Common myeloid progenitor, CD34-positive (primary cell): ENCODE measurements at regions not wholly inside any gene's neighbourhood (a gene's known extent, or its start where the extent isn't known, plus 50 kb on each side); places are given as distances from the start of the nearest gene placed in this dataset.
"Not testable (repeated sequence)": the region's sequence is repeated elsewhere in the genome, so short reads cannot be mapped to it uniquely, and the experiment has no call there.

Experiments used
- CTCF ChIA-PET: fragments of 350-600 bp; sonication (Branson Sonifier 250); formaldehyde crosslinking; loops from one replicate; lab custom pipeline; 2021; ENCODE audit warnings: antibody characterized with exemption; lab: Charles Lee
- POLR2A ChIA-PET: fragments of 350-600 bp; sonication (Branson Sonifier 250); formaldehyde crosslinking; loops from one replicate; lab custom pipeline; 2021; ENCODE audit warnings: antibody characterized with exemption; lab: Charles Lee
- DNase-seq, 3 donors: peaks; one replicate each; pipeline versions ENCODE4 v3.0.0 to v3.0.0-alpha.2; 2013
- H3K27ac ChIP-seq, 2 experiments: 1 replicate in 1 of 2; 2 replicates in 1 of 2; pipeline ENCODE4 v1.7.0; 2013; ENCODE audit warnings: inconsistent platforms in 2 of 2, low read length in 2 of 2, mild to moderate bottlenecking in 2 of 2, low read depth in 1 of 2, moderate library complexity in 1 of 2; ENCODE audit not compliant: severe bottlenecking in 2 of 2, insufficient read depth in 1 of 2, poor library complexity in 1 of 2
- H3K27me3 ChIP-seq, 5 experiments: replicated peaks in 2 of 5; 1 replicate in 3 of 5; 2 replicates in 2 of 5; pipeline versions ENCODE4 v1.6.1 to v1.7.0; 2013; ENCODE audit warnings: low read length in 4 of 5, mild to moderate bottlenecking in 2 of 5, moderate library complexity in 2 of 5, inconsistent platforms in 1 of 5; ENCODE audit not compliant: insufficient read depth in 5 of 5, control insufficient read depth in 4 of 5
- H3K36me3 ChIP-seq, 4 experiments: 1 replicate in 2 of 4; 2 replicates in 2 of 4; pipeline versions ENCODE4 v1.6.1 to v1.7.0; 2013; ENCODE audit warnings: low read length in 3 of 4, control low read depth in 1 of 4, mild to moderate bottlenecking in 1 of 4; ENCODE audit not compliant: control insufficient read depth in 4 of 4, insufficient read depth in 4 of 4
- H3K4me1 ChIP-seq, 4 experiments: 1 replicate in 3 of 4; 2 replicates in 1 of 4; pipeline versions ENCODE4 v1.6.1 to v1.7.1; 2013; ENCODE audit warnings: low read length in 3 of 4, mild to moderate bottlenecking in 3 of 4, control low read depth in 1 of 4, inconsistent platforms in 1 of 4, moderate library complexity in 1 of 4; ENCODE audit not compliant: control insufficient read depth in 4 of 4, insufficient read depth in 4 of 4; ENCODE audit errors: control extremely low read depth in 1 of 4
- H3K4me3 ChIP-seq, 7 experiments: 1 replicate in 4 of 7; 2 replicates in 3 of 7; pipeline versions ENCODE4 v1.5.1 to v1.7.0; 2013; ENCODE audit warnings: mild to moderate bottlenecking in 7 of 7, low read length in 6 of 7, moderate library complexity in 6 of 7, inconsistent platforms in 2 of 7, low read depth in 2 of 7, control low read depth in 1 of 7; ENCODE audit not compliant: insufficient read depth in 4 of 7, control insufficient read depth in 1 of 7; ENCODE audit errors: extremely low read depth in 1 of 7
- H3K9me3 ChIP-seq, 5 experiments: 1 replicate in 4 of 5; 2 replicates in 1 of 5; pipeline versions ENCODE4 v1.6.1 to v1.7.1; 2013; ENCODE audit warnings: low read length in 4 of 5, mild to moderate bottlenecking in 2 of 5, inconsistent platforms in 1 of 5, low read depth in 1 of 5, moderate library complexity in 1 of 5; ENCODE audit not compliant: control insufficient read depth in 4 of 5, insufficient read depth in 2 of 5; ENCODE audit errors: control extremely low read depth in 1 of 5
- WGBS: methylation state at CpG from one replicate; pipeline ENCODE4 v1.1.5; 2013; ENCODE audit not compliant: insufficient coverage; 5-methylcytosine and 5-hydroxymethylcytosine counted together

GRCh38 chr10:9253121-9253520 is 1198.6 kb downstream of the GATA3 start:
- Histone ChIP-seq H3K4me3 (no peak overlapping the region), H3K27me3 (no peaks in the 10 kb centered on the region), H3K9me3 (no peaks in the 10 kb centered on the region), H3K36me3 (no peaks in the 10 kb centered on the region), H3K4me1 (no peaks in the 10 kb centered on the region), H3K27ac (no peak overlapping the region)
- peak; percentile 4 to 47 (median 37) for DNase-seq
- ChIA-PET POLR2A (no interaction called here), CTCF (no interaction called here)

DNA sequence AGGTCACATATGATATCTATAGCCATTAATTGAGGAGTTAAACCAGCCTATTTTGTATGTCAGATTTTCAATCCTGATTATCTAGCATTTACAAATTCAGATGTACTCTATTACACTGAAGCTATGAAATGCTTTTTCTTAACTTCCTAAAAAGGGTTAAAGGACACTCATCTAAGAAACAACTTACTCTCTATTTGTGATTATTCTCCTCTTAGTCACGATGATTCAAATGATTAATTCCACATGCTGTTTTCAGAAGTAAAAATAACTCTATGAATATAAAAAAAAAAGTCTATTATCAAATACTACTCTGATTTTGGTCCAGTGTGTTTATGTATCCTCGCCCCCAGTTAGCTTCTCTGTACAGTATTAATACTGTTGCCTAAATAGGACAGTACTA is 1199.9 kb downstream of the GATA3 start:
- ChIA-PET CTCF (no interaction called here), POLR2A (no interaction called here)
- Histone ChIP-seq H3K36me3 (no peaks in the 10 kb centered on the region), H3K27me3 (no peaks in the 10 kb centered on the region), H3K9me3 (no peaks in the 10 kb centered on the region), H3K4me3 (no peak overlapping the region), H3K27ac (no peak overlapping the region), H3K4me1 (no peaks in the 10 kb centered on the region)
- DNase-seq: no peak
- WGBS: no CpG with 5 or more reads among the region's 2 CpGs

DNA sequence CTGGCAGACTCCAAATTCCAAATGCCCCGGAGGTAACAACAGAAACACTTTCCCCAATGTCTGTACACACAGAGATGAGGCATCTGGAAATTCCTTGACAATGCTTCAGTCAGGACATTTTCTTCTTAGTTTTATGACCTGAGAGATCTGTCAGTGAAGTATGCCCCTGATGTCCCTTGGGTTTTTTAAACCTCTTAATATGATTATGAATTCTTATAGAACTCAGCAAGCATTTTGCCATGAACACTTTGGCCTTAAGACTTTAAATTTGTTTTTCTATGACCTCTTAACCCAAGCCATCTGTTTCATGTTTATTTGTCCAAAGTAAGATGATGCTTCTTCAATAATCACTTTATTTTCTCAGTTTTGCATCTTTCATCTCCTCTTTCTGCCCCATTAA is 1206.2 kb downstream of the GATA3 start:
- ChIA-PET POLR2A (no interaction called here), CTCF (no interaction called here)
- WGBS: 88% methylated on average over 1 of the region's 1 CpG
- H3K4me1 ChIP-seq: no peaks in the 10 kb centered on the region
- no peak overlapping the region for H3K4me3 ChIP-seq
- H3K27me3 ChIP-seq: no peaks in the 10 kb centered on the region
- no peaks in the 10 kb centered on the region for H3K36me3 ChIP-seq
- no peak overlapping the region for H3K27ac ChIP-seq
- no peaks in the 10 kb centered on the region for H3K9me3 ChIP-seq
- DNase-seq: no peak

DNA sequence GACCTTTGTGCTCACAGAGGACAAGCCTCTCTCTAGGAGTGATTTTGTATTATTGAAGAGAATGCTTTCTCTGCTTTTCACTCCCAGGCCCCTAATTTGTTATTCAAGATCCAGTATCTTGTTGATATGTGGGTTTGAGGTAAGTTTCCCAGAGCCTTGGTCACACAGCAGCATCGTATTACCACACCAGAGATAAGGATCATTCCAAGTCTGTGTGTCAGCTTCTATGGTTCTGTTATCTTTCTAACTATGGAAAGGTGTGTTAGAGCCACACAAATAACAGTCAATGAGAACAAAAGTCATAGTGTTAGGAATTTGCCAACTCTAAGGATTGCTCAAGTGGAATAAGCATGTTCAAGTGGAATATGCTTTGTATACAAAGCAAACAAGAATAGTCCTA is 1208.3 kb downstream of the GATA3 start:
- H3K4me3 ChIP-seq: no peak overlapping the region
- WGBS: no CpG with 5 or more reads among the region's 1 CpG
- POLR2A ChIA-PET: no interaction called here
- H3K4me1 ChIP-seq: no peaks in the 10 kb centered on the region
- H3K27ac ChIP-seq: no peak overlapping the region
- no peak for DNase-seq
- H3K9me3 ChIP-seq: no peaks in the 10 kb centered on the region
- no peaks in the 10 kb centered on the region for H3K36me3 ChIP-seq
- H3K27me3 ChIP-seq: no peaks in the 10 kb centered on the region
- CTCF ChIA-PET: interaction anchor here (1.3 kb wide), 1 partner anchor 18 kb away, joined by 3 read pairs; no protein-coding TSS in a partner anchor

GRCh38 chr10:9268176-9268575 is 1213.7 kb downstream of the GATA3 start:
- no peak for DNase-seq
- no peak overlapping the region for H3K27ac ChIP-seq
- 92% methylated on average over 3 of the region's 5 CpGs for WGBS

DNA sequence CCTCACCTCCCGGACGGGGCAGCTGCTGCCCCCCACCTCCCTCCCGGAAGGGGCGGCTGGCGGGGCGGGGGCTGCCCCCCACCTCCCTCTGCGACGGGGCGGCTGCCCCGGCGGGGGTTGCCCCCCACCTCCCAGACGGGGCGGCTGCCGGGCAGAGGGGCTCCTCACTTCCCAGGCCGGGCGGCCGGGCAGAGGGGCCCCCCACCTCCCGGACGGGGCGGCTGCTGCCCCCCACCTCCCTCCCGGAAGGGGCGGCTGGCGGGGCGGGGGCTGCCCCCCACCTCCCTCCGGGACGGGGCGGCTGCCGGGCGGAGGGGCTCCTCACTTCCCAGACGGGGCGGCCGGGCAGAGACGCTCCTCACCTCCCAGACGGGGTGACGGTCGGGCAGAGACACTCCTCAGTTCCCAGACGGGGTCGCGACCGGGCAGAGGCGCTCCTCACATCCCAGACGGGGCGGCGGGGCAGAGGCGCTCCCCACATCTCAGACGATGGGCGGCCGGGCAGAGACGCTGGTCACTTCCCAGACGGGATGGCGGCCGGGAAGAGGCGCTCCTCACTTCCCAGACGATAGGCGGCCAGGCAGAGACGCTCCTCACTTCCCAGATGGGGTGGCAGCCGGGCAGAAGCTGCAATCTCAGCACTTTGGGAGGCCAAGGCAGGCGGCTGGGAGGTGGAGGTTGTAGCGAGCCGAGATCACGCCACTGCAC is 1218.8 kb downstream of the GATA3 start:
- H3K27ac ChIP-seq, H3K4me1 ChIP-seq, DNase-seq, H3K9me3 ChIP-seq, CTCF ChIA-PET, H3K4me3 ChIP-seq, H3K36me3 ChIP-seq, H3K27me3 ChIP-seq, POLR2A ChIA-PET: not testable (repeated sequence)
- 98% methylated on average over 19 of the region's 61 CpGs for WGBS

More at GRCh38 chr10:9268176-9268575, 1213.7 kb downstream of the GATA3 start:
- Histone ChIP-seq H3K4me1 (peaks cover 0 to 3% (median 0%) of the 10 kb centered on the region in 4 experiments), H3K36me3 (no peaks in the 10 kb centered on the region), H3K9me3 (no peaks in the 10 kb centered on the region), H3K27me3 (no peaks in the 10 kb centered on the region), H3K4me3 (no peak overlapping the region)
- ChIA-PET POLR2A (no interaction called here), CTCF (no interaction called here)

- H3K36me3 ChIP-seq: no peaks in the 10 kb centered on the region
- ChIA-PET CTCF (interaction anchor here (1.0 kb wide), 1 partner anchor 28 kb away, joined by 3 read pairs; no protein-coding TSS in a partner anchor), POLR2A (no interaction called here)
- 47% methylated on average over 2 of the region's 6 CpGs for WGBS
- no peak overlapping the region for H3K4me3 ChIP-seq
- peaks cover 0 to 3% (median 0%) of the 10 kb centered on the region in 4 experiments for H3K4me1 ChIP-seq
- no peak for DNase-seq
- H3K27ac ChIP-seq: no peak overlapping the region
- no peaks in the 10 kb centered on the region for H3K27me3 ChIP-seq
- H3K9me3 ChIP-seq: no peaks in the 10 kb centered on the region
Observed at GRCh38 chr10:9274206-9274755, 1219.8 kb downstream of the GATA3 start.
